VCaP (cell line): ENCODE measurements at regions not wholly inside any gene's neighbourhood (a gene's known extent, or its start where the extent isn't known, plus 50 kb on each side); places are given as distances from the start of the nearest gene placed in this dataset.

ENCODE experiments used
- H3K27ac ChIP-seq: fragments of 450-650 bp; 2 replicates; pipeline ENCODE4 v1.5.1; 2017
- CTCF ChIP-seq: fragments of 450-650 bp; conservative IDR thresholded peaks from 2 replicates; pipeline ENCODE4 v1.5.1; 2017; ENCODE audit warnings: mild to moderate bottlenecking, moderate library complexity

GRCh38 chr2:7706791-7707190, 789.6 kb downstream of the RNF144A start:
- H3K27ac ChIP-seq, result no peak overlapping the region
- no peak for TF ChIP-seq CTCF

- no peak for TF ChIP-seq CTCF
- no peak overlapping the region for H3K27ac ChIP-seq
Observed at GRCh38 chr2:7707723-7708122, 790.5 kb downstream of the RNF144A start.

- no peak overlapping the region for H3K27ac ChIP-seq
- TF ChIP-seq CTCF, result no peak
Observed at GRCh38 chr2:7709907-7710306, 792.7 kb downstream of the RNF144A start.

- no peak overlapping the region for H3K27ac ChIP-seq
- no peak for TF ChIP-seq CTCF
Observed at GRCh38 chr2:7711167-7711566, 794.0 kb downstream of the RNF144A start.

- H3K27ac ChIP-seq, result no peak overlapping the region
Observed at GRCh38 chr2:7719876-7720275, 802.7 kb downstream of the RNF144A start.

GRCh38 chr2:7721413-7721995, 804.3 kb downstream of the RNF144A start:
- TF ChIP-seq CTCF, result no peak
- H3K27ac ChIP-seq, result no peak overlapping the region

More at GRCh38 chr2:7719876-7720275, 802.7 kb downstream of the RNF144A start:
- no peak for TF ChIP-seq CTCF

GRCh38 chr2:7722212-7722910, 805.1 kb downstream of the RNF144A start:
- TF ChIP-seq CTCF, result no peak
- H3K27ac ChIP-seq, result no peak overlapping the region
